GM12872 (cell line): ENCODE measurements at regions not wholly inside any gene's neighbourhood (a gene's known extent, or its start where the extent isn't known, plus 50 kb on each side); places are given as distances from the start of the nearest gene placed in this dataset.

Experiments used
- CTCF ChIP-seq: IDR thresholded peaks from 3 replicates; pipeline ENCODE4 v1.5.1; 2011; ENCODE audit warnings: low read depth, mild to moderate bottlenecking, low read length, moderate library complexity; ENCODE audit not compliant: insufficient read depth

GRCh38 chr2:212905640-212906201 lies 245.7 kb downstream of the IKZF2 start:
- no peak for TF ChIP-seq CTCF

GRCh38 chr2:212904646-212905045 lies 246.8 kb downstream of the IKZF2 start:
- TF ChIP-seq CTCF = no peak

- no peak for TF ChIP-seq CTCF
Measured at GRCh38 chr2:212903413-212903812, 248.0 kb downstream of the IKZF2 start.

- no peak for TF ChIP-seq CTCF
Measured at GRCh38 chr2:212902421-212902820, 249.0 kb downstream of the IKZF2 start.

GRCh38 chr2:212901604-212902275 lies 249.7 kb downstream of the IKZF2 start:
- TF ChIP-seq CTCF = no peak

GRCh38 chr2:212900715-212901114 lies 250.7 kb downstream of the IKZF2 start:
- no peak for TF ChIP-seq CTCF

- no peak for TF ChIP-seq CTCF
Measured at GRCh38 chr2:212898011-212898410, 253.4 kb downstream of the IKZF2 start.
